ENCODE measurements at regions not wholly inside any gene's neighbourhood (a gene's known extent, or its start where the extent isn't known, plus 50 kb on each side); places are given as distances from the start of the nearest gene placed in this dataset.

GRCh38 chr15:69656271-69657030 is 203.8 kb downstream of the RPLP1 start:
- no peak for TF ChIP-seq CTCF (IDR thresholded peaks at IDR 0.05)
- no peak overlapping the region for H3K27ac ChIP-seq
- DNase-seq (ENCODE audit: low spot score), result peak; percentile 41
- no peak overlapping the region for H3K4me3 ChIP-seq

GRCh38 chr15:69657626-69658025 is 205.0 kb downstream of the RPLP1 start:
- DNase-seq (ENCODE audit: low spot score), result peak; percentile 14
- no peak overlapping the region for H3K4me3 ChIP-seq
- H3K27ac ChIP-seq, result no peak overlapping the region
- no peak for TF ChIP-seq CTCF (IDR thresholded peaks at IDR 0.05)

DNA sequence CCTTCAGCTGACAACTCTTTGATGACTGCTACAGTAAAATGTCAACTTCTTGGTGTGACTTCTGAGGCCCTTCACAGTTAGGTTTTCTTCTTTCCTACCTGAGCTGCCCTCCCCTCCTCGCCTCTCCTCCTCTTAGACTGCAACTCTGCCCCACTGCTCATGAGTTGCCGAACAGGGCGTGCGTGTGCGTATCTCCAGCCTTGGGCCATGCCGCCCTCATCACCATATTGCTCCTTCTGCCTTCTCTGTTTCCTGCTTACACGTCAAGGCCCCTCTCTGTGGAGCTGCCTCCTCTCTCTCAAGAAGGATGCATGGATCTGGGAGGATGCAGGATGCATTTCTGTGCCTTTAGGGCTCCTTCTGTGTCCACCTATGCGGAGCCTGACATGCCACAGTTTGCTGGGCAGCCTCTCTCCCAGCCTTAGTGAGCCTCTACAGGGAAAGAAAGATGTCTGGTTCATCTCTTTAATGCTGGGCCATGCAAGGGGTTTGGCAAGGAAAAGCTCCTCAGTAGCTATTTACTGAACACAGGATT is 205.9 kb downstream of the RPLP1 start:
- Histone ChIP-seq H3K4me3 (no peak overlapping the region), H3K27ac (no peak overlapping the region)
- no peak for TF ChIP-seq CTCF (IDR thresholded peaks at IDR 0.05)
- peak; percentile 45 for DNase-seq (ENCODE audit: low spot score)

GRCh38 chr15:69659454-69660050 is 206.9 kb downstream of the RPLP1 start:
- H3K4me3 ChIP-seq, result no peak overlapping the region
- no peak overlapping the region for H3K27ac ChIP-seq
- TF ChIP-seq CTCF (IDR thresholded peaks at IDR 0.05), result no peak
- DNase-seq (ENCODE audit: low spot score), result peak; percentile 49

DNA sequence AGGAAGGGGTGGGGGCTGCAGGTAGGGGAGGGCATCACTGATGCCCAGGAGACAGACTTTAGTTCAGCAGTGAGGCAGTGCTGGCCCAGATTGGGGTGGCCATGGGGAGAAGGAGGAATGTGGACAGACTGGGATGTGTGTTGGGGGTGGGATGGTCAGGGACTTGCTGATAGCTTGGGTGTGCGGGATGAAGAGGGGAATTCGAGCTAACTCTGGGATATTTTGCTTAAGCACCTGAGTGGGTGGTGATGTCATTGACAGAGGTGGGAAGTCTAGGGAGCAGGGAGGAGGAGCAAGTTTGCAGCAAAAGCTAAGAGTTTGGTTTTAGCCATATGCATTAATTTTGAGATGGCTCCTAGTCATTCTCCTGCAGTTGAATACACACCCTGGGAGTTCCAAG is 207.5 kb downstream of the RPLP1 start:
- DNase-seq (ENCODE audit: low spot score), result peak; percentile 50
- H3K4me3 ChIP-seq, result no peak overlapping the region
- TF ChIP-seq CTCF (IDR thresholded peaks at IDR 0.05), result no peak
- no peak overlapping the region for H3K27ac ChIP-seq

GRCh38 chr15:69660658-69661405 is 208.2 kb downstream of the RPLP1 start:
- no peak overlapping the region for H3K27ac ChIP-seq
- TF ChIP-seq CTCF (IDR thresholded peaks at IDR 0.05), result no peak
- H3K4me3 ChIP-seq, result no peak overlapping the region
- peak; percentile 31 for DNase-seq (ENCODE audit: low spot score)
